Prostate gland (tissue), 2 donors: ENCODE measurements at regions not wholly inside any gene's neighbourhood (a gene's known extent, or its start where the extent isn't known, plus 50 kb on each side); places are given as distances from the start of the nearest gene placed in this dataset.

Source experiments
- CTCF ChIP-seq, 4 experiments: fragments of 200-600 bp in 2 of 4; fragments of 450-650 bp in 2 of 4; sonication (generic) in 2 of 4; IDR thresholded peaks; 1 replicate in 3 of 4; 2 replicates in 1 of 4; pipeline ENCODE4 v1.5.1; 2016 to 2019; ENCODE audit warnings: antibody characterized with exemption in 4 of 4, mild to moderate bottlenecking in 2 of 4, moderate library complexity in 2 of 4
- POLR2A ChIP-seq: fragments of 450-650 bp; IDR thresholded peaks from one replicate; pipeline ENCODE4 v1.6.1; 2016; ENCODE audit warnings: antibody characterized with exemption, mild to moderate bottlenecking

DNA sequence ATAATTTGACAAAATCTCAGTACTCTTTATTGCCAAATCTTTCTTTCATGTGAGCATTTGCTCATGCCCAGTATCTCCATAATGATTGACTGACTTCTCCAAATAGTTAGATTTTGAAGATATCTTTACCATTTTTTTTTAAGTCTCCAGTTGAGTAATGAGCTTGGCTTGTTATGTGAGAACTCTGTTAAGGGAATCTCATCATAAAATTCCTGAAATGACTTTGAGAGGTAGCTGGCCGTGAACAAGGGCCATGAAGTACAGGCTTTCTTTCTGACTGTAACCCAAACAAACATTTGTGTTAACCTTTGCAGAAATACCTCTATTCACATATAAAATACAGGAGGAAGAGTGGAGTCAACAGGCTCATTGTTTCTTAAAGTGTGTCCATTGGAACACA is 449.7 kb downstream of the IRS2 start:
- no peak for TF ChIP-seq CTCF (IDR thresholded peaks at IDR 0.05)
- TF ChIP-seq POLR2A, result no peak
